Limb (tissue), 2 donors: ENCODE measurements at regions not wholly inside any gene's neighbourhood (a gene's known extent, or its start where the extent isn't known, plus 50 kb on each side); places are given as distances from the start of the nearest gene placed in this dataset.

ENCODE experiments used
- DNase-seq, 2 donors: peaks; one replicate each; pipeline ENCODE4 v3.0.0-alpha.2; 2016; ENCODE audit errors: extremely low spot score in 2 of 2

DNA sequence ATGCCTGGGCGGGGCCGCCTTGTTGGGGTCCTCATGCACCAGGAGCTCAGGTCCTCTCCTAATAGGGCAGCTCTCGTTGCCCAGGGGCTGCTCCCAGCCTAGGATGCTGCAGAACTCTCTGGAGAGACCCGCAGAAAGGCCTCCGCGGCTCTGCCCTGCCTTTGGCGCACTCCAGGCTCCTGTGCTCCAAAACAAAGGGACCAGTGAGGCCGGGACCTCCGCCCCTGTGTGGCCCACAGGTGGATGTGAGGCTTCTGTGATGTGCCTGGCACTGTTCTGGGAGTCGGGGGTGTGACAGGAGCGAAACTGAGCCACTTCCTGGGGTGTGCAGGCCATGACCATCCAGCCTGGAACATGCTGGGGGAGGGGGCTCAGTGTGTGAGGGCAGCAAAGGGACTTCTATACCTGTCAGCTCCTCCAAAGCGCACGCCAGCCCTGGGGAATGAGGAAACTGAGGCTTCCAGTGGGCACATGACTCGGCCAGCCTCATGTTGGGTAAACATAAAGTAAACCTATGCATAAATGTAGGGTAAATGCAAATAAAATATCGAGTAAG, 153.2 kb downstream of the IRF8 start:
- DNase-seq: no peak

DNA sequence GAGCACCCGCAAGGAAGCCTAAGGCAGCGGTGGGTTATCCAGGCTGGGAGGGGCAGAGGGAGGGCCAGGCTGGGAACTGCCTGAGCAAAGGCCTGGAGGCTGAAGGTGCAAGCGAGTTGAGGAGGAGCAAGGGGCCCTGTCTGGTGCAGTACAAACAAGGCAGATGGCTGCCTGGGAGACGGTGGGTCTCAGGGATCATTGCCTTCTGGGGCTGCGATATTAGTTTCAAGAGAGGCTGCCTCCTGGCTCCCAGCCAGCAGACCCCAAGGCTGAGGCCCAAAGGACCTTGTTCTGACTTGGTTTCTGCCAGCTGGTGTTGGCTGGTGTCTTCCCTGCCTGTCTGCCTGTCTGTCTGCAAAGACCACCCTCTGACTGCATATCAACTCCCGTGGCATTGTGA, 154.0 kb downstream of the IRF8 start:
- DNase-seq: no peak

DNA sequence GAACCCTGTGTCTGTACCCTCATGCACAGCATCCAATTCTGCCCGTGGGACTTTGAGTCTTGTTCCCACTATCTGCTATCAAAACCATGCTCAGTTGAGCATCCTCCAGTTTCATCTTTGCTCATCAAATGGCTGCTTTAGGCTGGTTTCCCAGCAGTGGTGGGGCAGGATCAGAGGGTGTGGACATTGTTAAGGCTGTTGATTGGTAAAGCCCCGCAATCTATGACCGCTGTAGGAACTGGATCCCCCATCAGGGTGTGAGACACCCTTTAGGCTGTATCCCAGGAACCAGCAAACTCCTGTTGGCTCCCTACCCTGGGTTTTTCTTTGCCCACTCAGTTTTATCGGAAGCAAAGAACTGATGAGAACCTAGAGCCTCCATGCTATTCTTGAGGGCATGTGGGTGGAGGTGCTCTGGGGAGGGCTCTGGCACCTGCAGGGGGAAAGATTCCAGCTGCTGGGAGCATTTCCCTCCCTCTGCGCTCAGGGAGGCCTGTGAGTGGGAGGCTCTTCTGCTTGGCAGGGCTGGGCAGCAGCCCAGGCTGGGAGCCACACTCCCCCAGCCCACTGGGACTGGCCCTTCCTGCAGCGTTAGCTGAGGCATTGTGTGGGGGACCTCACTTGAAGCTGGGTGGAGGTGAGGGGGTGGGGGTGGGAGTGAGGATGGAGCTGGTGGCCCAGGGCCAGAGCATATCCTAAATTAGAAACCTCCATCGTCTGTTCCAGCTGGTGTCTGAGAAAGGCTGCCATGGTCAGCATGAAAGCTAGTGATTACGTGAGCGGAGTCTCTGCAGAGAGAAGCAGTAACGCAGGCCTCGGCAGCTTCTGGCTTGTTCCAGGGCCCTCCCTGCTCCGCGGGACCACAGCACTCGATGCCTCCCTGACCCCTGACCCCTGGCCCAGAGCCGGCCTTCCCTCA, 160.6 kb downstream of the IRF8 start:
- DNase-seq: peak in 1 of 2 donors; percentile 21

DNA sequence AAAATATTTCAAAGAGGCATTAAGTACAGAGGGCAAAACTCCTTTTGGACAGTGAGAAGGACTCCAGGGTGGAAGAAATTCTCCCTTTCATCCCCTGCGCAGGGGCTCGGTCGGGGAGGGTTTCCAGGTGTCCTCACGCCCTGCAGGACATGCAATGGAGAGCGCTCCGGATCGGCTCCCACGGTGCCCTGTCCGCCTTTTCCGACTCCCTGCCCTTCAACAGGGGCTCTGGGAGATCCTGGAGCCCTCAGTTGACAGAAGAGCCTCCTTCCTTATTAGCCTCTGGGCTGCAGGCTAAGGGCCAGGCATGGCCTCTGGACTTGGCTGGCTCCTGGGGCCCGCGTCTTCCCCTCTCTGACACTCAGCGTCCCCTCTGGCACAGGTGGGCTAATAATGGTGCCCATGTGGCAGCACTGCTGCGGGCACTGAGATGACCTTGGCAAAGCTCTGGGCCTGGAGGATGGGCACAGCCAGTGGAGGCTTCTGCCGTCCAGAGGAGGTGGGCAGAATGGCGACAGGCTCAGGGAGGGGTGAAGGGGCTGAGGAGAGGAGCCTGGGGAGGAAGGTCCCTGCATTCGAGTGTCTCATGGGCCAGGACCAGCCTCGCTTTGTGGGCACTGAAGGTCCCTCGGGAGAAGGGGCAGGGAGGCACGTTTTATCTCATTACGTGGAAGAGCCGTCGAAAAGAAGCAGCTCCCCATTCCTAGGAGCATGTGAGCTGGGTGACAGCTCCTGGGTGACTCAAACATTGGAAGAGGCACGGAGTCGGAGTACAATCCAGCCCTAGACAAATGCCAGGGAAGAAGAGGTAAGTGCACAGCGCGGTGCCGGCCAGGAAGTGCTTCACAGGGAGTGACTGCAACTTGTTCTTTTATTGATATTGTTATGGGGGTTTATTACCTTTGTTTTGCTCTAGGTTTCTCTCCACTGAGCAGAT, 161.7 kb downstream of the IRF8 start:
- no peak for DNase-seq

DNA sequence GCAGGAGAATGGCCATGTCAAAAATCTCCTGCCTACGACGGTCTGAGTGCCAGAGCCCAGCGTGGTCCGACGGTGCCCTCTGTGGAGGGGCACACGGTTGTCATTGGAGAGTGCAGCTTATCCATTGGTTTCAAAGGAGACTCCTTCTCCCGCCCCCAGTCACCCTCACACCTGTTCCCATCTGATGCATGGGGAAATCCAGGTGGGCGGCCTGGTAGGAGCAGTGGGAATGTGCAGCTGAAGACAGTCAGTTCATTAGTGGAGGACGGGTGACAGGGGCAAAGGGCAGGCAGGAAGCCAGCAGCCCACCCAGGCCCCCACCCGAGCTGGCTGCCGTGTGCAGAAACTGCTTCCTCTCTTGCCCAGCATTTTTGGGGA, 162.3 kb downstream of the IRF8 start:
- no peak for DNase-seq

DNA sequence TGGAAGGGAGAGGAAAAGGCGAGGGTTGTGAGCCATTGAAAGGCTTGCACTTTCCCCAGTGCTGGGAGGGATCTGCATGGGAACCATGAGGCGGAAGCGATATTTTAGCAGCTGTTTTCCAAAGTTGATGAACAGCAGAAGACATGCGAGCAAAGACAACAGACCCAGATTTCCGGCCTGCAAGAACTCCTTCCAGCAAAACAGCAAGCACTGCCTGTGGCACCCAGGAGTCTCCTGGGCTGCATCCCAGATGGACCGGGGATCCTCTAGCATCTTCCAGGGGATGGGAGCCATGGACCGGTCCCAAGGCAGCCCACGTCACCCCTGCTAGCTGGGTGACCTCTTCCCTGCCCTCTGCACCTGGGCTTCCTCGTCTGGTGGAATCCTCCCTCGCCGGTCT, 162.8 kb downstream of the IRF8 start:
- DNase-seq: no peak

DNA sequence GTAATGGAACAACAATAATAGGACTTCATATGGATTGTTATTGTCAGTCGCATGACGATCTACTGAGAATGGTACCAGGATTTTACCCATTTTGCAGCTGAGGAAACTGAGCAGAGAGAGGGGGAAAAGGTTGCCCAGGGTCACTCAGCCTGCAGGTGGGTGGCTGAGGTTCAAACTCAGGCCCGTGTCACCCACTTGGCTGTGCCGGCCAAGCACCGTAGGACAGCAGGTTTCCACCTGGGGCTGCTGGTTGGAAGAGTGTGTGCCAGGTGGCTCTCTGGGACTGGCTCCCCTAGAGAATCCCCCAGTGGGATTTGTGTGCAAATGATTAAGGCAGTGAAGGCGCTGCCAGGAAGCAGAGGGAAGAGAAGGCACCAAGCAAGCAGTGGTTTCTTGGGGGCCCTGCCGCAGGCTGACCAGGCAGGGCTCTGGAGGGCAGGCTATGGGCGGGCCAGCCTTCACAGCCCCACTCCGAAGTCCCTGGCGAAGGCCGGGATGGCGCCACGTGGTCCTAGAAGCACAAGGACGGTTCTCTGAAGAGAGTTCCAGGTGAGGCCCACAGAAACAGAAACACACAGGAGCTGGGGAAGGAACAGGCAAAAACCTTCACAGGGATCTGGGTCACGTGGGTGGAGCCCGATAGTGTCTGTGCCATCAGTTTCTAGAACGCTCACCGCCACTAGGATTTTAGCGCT, 163.5 kb downstream of the IRF8 start:
- no peak for DNase-seq

DNA sequence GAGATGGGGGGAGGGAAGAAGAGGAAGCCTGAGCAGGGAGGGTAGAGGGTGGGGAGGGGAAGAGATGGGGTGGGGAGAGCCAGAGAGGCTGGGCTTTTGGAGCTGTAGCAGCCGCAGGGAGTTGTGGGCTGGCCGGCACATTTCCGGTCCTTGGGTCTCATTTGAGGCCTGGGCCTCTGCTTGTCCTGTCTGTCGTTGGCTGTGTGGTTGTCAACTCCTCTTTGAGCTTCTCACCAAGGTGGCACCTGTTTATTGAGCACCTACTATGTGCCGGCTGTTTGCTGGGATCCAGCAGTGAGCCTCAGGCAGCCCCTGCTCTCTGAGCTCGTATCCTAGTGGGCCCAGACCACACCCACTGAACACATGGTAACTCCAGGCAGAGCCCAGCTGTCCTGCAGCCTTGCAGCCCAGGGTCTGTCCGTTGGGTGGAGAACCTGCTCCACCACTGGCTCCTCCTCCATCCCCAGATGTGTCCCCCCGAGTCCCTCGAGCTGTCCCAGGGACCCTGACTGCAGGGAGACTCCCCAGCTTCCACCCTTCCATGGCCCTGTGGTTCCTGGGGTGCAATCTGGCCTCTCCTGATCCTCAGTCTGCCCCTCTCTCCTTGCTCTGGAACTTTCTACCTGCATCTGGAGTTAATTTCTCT, 164.9 kb downstream of the IRF8 start:
- no peak for DNase-seq

DNA sequence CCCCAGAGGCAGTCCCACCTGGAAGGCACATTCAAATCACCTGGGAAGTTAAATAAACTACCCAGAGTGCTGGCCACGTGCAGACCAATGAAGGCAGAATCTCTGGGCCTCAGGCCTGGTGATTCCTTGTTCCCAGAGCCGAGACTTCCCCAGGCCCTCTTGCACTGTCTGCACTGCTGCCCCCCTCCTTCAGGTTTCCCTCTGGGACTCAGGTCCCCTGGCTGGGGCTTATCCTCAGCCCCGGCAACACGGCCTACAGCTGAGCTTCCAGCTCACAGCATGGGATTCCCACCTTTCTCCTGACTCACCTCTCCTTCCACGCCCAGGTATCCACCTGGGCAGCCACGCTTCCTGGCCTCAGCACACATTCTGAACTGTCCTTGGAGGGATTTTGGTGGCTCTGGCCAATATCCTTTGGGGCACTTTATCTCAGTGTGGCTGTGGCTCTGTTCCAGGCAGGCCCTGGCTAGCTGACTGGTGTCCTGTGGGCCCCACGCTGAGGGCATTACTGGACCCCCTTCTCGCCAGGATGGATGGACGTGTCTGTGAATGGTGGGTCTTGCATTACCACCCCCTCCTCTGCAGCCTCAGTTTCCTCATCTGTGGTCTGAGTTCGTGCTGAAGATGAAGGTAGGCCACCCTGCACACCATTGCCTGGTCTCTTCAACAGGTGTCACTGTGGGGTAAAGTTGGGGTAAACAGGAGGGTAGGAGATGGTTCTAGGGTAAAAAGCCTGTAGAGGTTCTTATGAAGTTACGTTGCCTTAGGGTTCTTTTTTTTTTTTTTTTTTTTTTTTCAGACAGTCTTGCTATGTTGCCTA, 165.7 kb downstream of the IRF8 start:
- no peak for DNase-seq

DNA sequence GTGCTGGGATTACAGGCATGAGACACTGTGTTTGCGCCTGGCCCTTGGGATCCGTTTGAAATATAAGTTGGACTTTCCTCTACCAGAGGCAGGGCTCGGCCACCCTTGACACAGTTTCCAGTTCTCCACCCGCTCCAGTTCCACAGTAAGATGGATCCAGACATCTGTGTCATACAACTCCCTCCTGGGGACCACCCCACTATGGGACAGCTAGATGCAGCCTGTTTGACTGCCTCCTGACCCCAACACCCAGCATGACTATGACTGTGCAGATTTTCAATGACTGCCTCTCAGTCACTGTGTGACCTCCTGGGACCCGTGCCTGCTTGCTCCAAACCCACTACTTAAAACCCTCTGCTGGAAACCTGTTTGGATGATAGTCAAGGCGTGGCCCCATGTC, 166.7 kb downstream of the IRF8 start:
- DNase-seq: no peak

DNA sequence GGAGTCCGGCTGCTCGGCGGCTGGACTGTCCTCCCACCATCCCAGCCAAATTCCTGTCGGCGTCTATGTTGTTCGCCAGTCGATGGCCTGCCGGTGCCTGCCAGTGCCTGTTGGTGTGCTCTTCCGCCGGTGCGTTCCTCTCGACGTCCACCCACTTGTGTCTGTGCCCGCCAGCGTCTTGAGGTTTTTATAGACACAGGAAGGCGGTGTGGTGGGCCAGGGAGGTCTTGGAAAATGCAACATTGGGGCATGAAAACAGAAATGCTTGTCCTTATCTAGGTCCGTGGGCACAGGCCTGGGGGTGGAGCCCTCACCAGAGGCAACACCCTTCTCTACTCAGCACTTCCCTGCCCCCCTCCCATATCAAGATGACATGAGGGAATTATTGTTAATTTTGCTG, 167.8 kb downstream of the IRF8 start:
- no peak for DNase-seq

DNA sequence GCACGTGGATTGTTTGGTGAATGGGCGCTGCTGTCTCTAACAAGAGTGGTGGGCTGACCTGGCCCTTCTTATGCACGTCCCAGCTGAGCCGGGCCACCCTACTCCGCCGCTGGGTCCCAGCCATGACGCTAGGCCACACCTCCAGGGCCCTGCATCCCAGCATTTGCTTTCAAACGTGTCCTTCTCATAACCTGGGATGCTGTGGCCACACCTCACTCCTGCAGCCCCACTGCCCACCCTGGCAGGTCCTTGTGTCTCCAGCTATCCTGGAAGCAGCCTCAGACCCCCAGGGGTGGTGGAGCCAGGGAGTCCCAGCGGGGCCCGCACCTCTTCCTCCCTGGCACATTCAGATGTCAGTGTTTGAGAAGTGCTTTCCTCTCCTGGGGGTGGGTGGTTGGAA, 168.6 kb downstream of the IRF8 start:
- no peak for DNase-seq

DNA sequence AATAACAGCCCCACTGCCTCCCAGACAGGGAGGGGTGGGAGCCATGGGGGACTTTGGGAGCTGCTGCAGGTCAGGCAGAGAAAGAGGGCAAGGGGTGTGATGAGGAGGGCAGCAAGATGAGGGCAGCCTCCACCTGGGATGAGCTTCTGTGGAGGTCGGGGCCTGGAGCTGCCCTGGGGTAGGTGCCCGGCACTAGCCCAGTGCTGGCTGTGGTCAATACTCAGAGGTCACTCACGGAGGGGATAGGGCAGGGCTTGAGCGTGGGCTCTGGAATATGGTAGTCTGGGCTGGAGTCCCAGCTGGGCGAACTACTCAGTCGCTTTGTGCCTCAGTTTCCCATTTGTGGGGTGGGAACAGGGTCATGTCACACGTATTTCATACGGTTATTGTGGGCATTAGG, 169.0 kb downstream of the IRF8 start:
- no peak for DNase-seq

DNA sequence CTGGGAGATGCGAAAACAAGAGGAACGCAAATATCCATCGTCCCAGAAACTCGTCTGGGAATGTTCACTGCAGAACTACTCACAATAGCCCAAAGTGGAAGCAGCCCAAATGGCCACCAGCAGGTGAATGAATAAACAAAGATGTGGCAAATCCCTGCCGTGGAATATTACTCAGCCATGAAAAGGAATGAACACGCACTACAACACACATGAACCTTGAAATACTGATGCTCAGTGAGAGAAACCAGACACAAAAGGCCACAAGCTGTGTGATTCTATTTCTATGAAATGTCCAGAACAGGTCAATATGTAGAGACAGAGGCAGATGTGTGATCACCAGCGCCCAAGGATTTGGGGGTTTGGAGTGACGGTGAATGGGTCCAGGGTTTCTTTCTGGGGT, 169.8 kb downstream of the IRF8 start:
- DNase-seq: no peak

DNA sequence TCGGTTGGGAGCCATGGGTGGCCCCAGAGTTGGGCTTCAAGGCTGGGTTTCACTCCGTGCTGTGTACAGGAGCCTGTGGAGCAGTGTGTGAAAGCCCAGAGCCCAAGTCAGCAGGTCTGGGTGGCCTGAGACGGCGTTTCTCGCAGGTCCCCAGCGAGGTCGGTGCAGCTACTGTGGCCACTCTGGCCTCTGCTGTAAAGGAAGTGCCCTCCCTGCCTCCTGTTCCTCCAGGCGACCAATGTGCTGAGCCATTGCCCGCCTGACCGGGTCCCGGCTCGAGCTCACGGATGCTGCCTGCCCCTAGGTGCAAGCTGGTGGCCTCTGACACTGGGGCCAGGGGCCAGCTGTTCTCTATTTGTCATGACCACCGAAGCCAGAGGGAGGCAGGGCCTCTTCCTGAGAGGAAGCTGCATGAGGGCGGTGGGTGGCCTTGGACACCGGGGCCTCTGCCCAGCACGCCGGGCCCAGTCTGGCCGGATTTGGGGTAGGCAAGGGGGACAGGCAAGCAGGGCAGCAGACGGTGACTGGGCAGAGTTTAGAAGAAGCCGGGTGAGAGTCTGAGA, 170.9 kb downstream of the IRF8 start:
- DNase-seq: no peak

DNA sequence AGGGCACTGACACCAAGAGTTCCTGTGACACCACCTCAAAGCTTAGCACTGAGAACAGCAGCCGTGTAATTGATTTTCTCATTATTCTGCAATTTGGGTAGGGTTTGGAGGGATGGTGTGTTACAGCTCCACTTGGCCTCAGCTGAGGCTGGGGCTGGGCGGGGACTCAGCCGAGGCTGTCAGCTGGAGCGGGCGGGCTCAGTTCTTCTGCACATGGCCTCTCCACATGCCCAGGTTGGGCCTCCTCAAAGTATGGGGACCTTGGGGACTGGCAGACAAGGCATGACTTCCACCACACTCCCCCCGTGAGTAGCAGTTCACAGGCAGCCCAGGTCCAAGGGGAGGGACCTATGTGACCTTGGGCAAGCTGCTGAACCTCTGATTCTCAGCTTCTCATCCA, 171.5 kb downstream of the IRF8 start:
- DNase-seq: no peak

DNA sequence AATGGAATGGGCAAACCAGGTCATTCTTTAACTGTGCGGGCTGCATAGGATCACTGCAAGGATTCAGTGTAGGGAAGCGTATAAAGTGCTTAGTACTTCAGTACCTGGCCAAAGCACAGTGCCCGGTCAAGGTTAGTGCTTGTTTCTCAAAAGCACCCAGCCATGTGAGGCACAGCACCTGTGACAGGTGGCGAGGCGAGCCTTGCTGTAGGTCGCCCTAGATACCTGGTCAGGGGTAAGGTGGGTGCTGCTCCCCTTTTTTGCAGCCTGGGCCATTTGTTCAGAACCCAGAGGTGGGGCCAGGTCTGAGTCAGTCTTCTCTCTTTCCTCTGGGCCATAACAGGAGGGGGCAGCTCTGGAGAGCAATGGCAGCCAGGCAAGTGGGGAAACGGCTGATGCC, 172.0 kb downstream of the IRF8 start:
- no peak for DNase-seq

DNA sequence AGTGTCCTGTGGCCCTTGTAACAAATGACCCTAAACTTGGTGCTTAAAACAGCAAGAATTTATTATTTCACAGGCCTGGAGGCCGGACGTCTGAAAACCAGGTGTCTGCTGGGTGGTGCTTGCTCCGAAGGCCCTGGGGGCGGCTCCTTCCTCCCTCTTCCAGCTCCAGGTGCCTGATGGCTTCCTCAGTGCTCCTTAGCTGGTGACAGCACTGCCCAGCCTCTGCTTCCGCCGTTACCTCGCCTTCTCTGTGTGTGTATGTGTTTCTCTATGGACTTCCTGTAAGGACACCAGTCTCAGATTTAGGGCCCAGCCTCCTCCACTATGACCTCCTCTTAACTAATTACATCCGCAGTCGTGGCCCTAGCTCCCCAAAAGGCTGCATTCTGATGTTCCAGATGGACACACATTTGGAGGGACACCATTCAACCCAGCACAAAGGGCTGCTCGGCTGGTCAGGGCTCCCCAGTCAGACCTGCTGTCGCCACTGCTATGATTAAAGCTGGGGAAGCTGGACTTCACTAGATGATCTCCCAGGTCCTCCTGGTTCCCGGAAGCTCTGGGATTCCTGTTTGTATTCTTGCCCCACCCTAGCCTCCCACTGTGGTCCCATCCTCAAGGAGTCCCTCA, 172.8 kb downstream of the IRF8 start:
- no peak for DNase-seq

DNA sequence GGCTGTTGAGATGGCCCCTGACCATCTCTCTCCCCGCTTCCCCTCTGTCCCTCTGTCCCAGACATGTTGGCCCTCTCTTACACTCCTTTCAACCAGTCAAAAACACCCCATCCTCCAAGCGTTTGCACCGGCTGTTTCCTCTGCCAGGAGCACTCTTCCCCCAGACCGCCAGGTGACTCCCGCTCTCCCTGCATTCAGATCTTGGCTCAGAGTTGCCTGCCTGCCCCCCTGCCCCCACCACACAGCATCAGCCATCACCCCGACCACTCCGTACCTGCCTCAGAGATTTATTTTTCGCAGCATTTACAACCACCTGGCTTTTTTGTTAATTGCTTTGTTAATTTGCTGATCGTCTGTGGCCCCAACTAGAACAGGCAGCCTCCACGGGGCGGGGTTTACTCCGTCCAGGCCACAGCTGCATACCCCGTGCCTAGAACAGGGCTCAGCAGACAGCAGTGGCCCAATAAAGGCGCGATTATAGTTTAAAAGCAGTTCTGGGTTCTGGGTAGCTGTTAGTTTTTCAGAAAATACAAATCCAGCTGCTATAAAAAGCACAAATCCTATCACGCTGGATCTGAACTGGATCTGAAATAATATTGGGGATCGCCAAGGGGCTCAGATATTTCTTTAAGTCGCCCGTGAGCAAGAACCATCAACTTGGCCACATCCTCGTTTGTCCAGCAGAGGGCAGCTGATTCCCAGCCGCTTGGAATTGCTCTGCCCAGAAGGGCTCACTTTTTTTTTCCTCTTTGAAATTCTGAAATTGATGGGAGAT, 173.6 kb downstream of the IRF8 start:
- peak; percentile 61 to 84 for DNase-seq
